ENCODE measurements at regions not wholly inside any gene's neighbourhood (a gene's known extent, or its start where the extent isn't known, plus 50 kb on each side); places are given as distances from the start of the nearest gene placed in this dataset.

GRCh38 chr11:134879341-134879740 is 467.3 kb upstream of the B3GAT1 start:
- no peak for TF ChIP-seq POLR2A (IDR thresholded peaks at IDR 0.05)
- TF ChIP-seq, protein P1, sequence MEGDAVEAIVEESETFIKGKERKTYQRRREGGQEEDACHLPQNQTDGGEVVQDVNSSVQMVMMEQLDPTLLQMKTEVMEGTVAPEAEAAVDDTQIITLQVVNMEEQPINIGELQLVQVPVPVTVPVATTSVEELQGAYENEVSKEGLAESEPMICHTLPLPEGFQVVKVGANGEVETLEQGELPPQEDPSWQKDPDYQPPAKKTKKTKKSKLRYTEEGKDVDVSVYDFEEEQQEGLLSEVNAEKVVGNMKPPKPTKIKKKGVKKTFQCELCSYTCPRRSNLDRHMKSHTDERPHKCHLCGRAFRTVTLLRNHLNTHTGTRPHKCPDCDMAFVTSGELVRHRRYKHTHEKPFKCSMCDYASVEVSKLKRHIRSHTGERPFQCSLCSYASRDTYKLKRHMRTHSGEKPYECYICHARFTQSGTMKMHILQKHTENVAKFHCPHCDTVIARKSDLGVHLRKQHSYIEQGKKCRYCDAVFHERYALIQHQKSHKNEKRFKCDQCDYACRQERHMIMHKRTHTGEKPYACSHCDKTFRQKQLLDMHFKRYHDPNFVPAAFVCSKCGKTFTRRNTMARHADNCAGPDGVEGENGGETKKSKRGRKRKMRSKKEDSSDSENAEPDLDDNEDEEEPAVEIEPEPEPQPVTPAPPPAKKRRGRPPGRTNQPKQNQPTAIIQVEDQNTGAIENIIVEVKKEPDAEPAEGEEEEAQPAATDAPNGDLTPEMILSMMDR (IDR thresholded peaks at IDR 0.05) = no peak

All from thyroid gland (tissue), 4 donors.